ENCODE measurements at regions not wholly inside any gene's neighbourhood (a gene's known extent, or its start where the extent isn't known, plus 50 kb on each side); places are given as distances from the start of the nearest gene placed in this dataset.

DNA sequence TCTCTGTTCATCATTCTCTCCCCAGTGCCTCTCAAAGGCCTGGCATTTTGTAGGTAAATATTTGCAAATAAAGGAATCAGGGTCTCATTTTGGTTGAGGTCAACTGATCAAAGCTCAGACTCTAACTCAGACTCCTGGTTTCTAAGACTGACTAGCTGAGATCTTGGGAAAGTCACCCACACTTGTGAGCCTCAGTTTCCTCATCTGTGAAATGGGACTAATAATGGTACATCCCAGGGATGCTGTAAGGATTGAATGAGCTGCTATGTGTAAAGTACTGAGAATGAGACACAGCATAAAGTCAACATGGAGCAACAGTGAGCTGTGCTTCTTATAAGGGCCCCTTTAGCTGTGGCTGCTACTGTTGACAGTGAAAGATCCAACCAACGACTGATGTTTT, 70.6 kb upstream of the XYLT1 start:
- intact Hi-C loops (cut with micrococcal nuclease), result no loop called here
- H3K27ac ChIP-seq (ENCODE audit: low read length in 2 of 2), result no peak overlapping the region
- ChIA-PET POLR2A (no interaction called here), CTCF (no interaction called here)
- no peak overlapping the region for H2AFZ ChIP-seq (ENCODE audit: insufficient read depth, low read depth, low read length, poor library complexity, severe bottlenecking)
- no peaks in the 10 kb centered on the region for H3K9me3 ChIP-seq (ENCODE audit: control extremely low read depth in 1 of 3, control insufficient read depth in 2 of 3, insufficient read depth in 1 of 3, low read length in 2 of 3)
- Mint-ChIP-seq H3K9me3 (ENCODE audit: insufficient read depth) (no peaks in the 10 kb centered on the region), H3K27me3 (peaks cover 14% of the 10 kb centered on the region), H3K27ac (no peak overlapping the region), H3K4me1 (no peaks in the 10 kb centered on the region), H3K4me3 (no peak overlapping the region)
- H4K20me1 ChIP-seq (ENCODE audit: control insufficient read depth, insufficient read depth, low read length, poor library complexity, severe bottlenecking), result no peaks in the 10 kb centered on the region
- WGBS (ENCODE audit: insufficient coverage), result 80% methylated on average over 1 of the region's 1 CpG
- H3K27me3 ChIP-seq (replicated peaks in 1 of 4; ENCODE audit: control extremely low read depth in 1 of 4, control insufficient read depth in 3 of 4, insufficient read depth in 4 of 4, low read length in 3 of 4), result peaks cover 0 to 6% (median 2%) of the 10 kb centered on the region in 4 experiments
- H3K36me3 ChIP-seq (replicated peaks in 1 of 2; ENCODE audit: control extremely low read depth in 1 of 2, control insufficient read depth in 1 of 2, extremely low read depth in 1 of 2, insufficient read depth in 2 of 2, low read length in 1 of 2), result no peaks in the 10 kb centered on the region
- no peak for DNase-seq
- H3K4me3 ChIP-seq (ENCODE audit: control extremely low read depth in 1 of 5, extremely low read depth in 1 of 5, insufficient read depth in 1 of 5, low read depth in 2 of 5, low read length in 4 of 5), result no peak overlapping the region
- TF ChIP-seq CTCF (IDR thresholded peaks at IDR 0.05) (no peak), EZH2 (IDR thresholded peaks at IDR 0.05; ENCODE audit: borderline replicate concordance, insufficient read depth, low read depth, low read length, poor library complexity, severe bottlenecking) (no peak)
- H3K79me2 ChIP-seq (ENCODE audit: control insufficient read depth, insufficient read depth, low read length), result no peaks in the 10 kb centered on the region
- H3K4me1 ChIP-seq (ENCODE audit: control insufficient read depth in 2 of 2, insufficient read depth in 2 of 2, low read length in 2 of 2), result no peaks in the 10 kb centered on the region
- no peak overlapping the region for H3K9ac ChIP-seq (ENCODE audit: low read length)
- no peak overlapping the region for H3K4me2 ChIP-seq (replicated peaks; ENCODE audit: low read depth, low read length, poor library complexity, severe bottlenecking)
- ATAC-seq (ENCODE audit: low read depth), result no peak

- Histone ChIP-seq H3K4me1 (ENCODE audit: control insufficient read depth in 2 of 2, insufficient read depth in 2 of 2, low read length in 2 of 2) (no peaks in the 10 kb centered on the region), H3K36me3 (replicated peaks in 1 of 2; ENCODE audit: control extremely low read depth in 1 of 2, control insufficient read depth in 1 of 2, extremely low read depth in 1 of 2, insufficient read depth in 2 of 2, low read length in 1 of 2) (no peaks in the 10 kb centered on the region), H3K27ac (ENCODE audit: low read length in 2 of 2) (no peak overlapping the region), H3K79me2 (ENCODE audit: control insufficient read depth, insufficient read depth, low read length) (no peaks in the 10 kb centered on the region), H3K9me3 (ENCODE audit: control extremely low read depth in 1 of 3, control insufficient read depth in 2 of 3, insufficient read depth in 1 of 3, low read length in 2 of 3) (no peaks in the 10 kb centered on the region), H3K9ac (ENCODE audit: low read length) (no peak overlapping the region), H3K27me3 (replicated peaks in 1 of 4; ENCODE audit: control extremely low read depth in 1 of 4, control insufficient read depth in 3 of 4, insufficient read depth in 4 of 4, low read length in 3 of 4) (peaks cover 0 to 10% (median 2%) of the 10 kb centered on the region in 4 experiments), H3K4me3 (ENCODE audit: control extremely low read depth in 1 of 5, extremely low read depth in 1 of 5, insufficient read depth in 1 of 5, low read depth in 2 of 5, low read length in 4 of 5) (no peak overlapping the region), H3K4me2 (replicated peaks; ENCODE audit: low read depth, low read length, poor library complexity, severe bottlenecking) (no peak overlapping the region), H4K20me1 (ENCODE audit: control insufficient read depth, insufficient read depth, low read length, poor library complexity, severe bottlenecking) (no peaks in the 10 kb centered on the region), H2AFZ (ENCODE audit: insufficient read depth, low read depth, low read length, poor library complexity, severe bottlenecking) (no peak overlapping the region)
- no peak for ATAC-seq (ENCODE audit: low read depth)
- Mint-ChIP-seq H3K4me1 (no peaks in the 10 kb centered on the region), H3K27me3 (peaks cover 22% of the 10 kb centered on the region), H3K4me3 (no peak overlapping the region), H3K27ac (no peak overlapping the region), H3K9me3 (ENCODE audit: insufficient read depth) (no peaks in the 10 kb centered on the region)
- CTCF ChIA-PET, result no interaction called here
- WGBS (ENCODE audit: insufficient coverage), result 95% methylated on average over 8 of the region's 11 CpGs
- POLR2A ChIA-PET, result no interaction called here
- TF ChIP-seq EZH2 (IDR thresholded peaks at IDR 0.05; ENCODE audit: borderline replicate concordance, insufficient read depth, low read depth, low read length, poor library complexity, severe bottlenecking), result no peak
- no peak for TF ChIP-seq CTCF (IDR thresholded peaks at IDR 0.05)
- DNase-seq, result no peak
- intact Hi-C loops (cut with micrococcal nuclease), result no loop called here
Observed at GRCh38 chr16:17538927-17539326, 68.2 kb upstream of the XYLT1 start.

Measured in B cell (primary cell).